Pancreas (tissue), 10 donors: ENCODE measurements at regions not wholly inside any gene's neighbourhood (a gene's known extent, or its start where the extent isn't known, plus 50 kb on each side); places are given as distances from the start of the nearest gene placed in this dataset.

Experiments used
- ATAC-seq, 4 donors: fragments of 200-7000 bp; cut with Tn5 transposase; one replicate each; pipeline versions ENCODE4 v1.8.0 to v1.9.1; 2020; ENCODE audit warnings: mild to moderate bottlenecking in 4 of 4, moderate library complexity in 4 of 4
- DNase-seq, 6 donors: peaks; one replicate each; pipeline ENCODE4 v3.0.0-alpha.2; 2020
- FAIRE-seq: peaks from 2 replicates; lab custom pipeline; 2012; peaks lifted over from hg19 to GRCh38; lab: Jason Lieb, UNC
- H3K27ac ChIP-seq, 4 donors: fragments of 200-600 bp; sonication (generic); 1 replicate in 3 of 4; 2 replicates in 1 of 4; pipeline versions ENCODE4 v1.5.0 to v1.8.0; 2020
- H3K27me3 ChIP-seq, 4 donors: fragments of 200-600 bp; one replicate each; pipeline ENCODE4 v1.8.0; 2021
- H3K36me3 ChIP-seq, 3 donors: fragments of 200-600 bp; sonication (generic) in 1 of 3; one replicate each; pipeline versions ENCODE4 v1.5.0 to v1.8.0; 2020 to 2021
- H3K4me1 ChIP-seq, 3 donors: fragments of 200-600 bp; one replicate each; pipeline ENCODE4 v1.8.0; 2021
- H3K4me3 ChIP-seq, 4 donors: fragments of 200-600 bp; sonication (generic) in 2 of 4; one replicate each; pipeline versions ENCODE4 v1.5.0 to v1.8.0; 2020 to 2021
- H3K9me3 ChIP-seq, 4 donors: fragments of 200-600 bp; one replicate each; pipeline ENCODE4 v1.8.0; 2021
- CTCF ChIP-seq, 4 donors: fragments of 200-600 bp; sonication (generic) in 3 of 4; IDR thresholded peaks; one replicate each; pipeline versions ENCODE4 v1.5.0 to v1.8.0; 2021; ENCODE audit warnings: antibody characterized with exemption in 4 of 4
- WGBS, 2 donors: extraction: QIAGEN DNeasy Blood & Tissue Kit; methylation state at CpG; one replicate each; pipeline ENCODE4 v1.1.7; 2013; 5-methylcytosine and 5-hydroxymethylcytosine counted together
- intact Hi-C, 3 donors: fragments of 100-400 bp; cut with DNase I; formaldehyde crosslinking; loops; one replicate each; pipeline versions ENCODE4 v1.11.1 to v1.14.2; 2022
- donor health status: healthy with polysubstance abuse.
- donor health status: DM: no; HTN: no; CAD: no; lungs with moderate emphysema.
- donor health status: DM: no; HTN: no; CAD: no.
- donor health status: control.
- donor health status: control.
- donor health status: Bipolar disorder and iron deficiency.
- donor health status: DM: yes; HTN: yes; CAD: no.
- donor health status: DM: no; HTN: no; CAD: no.
- donor health status: DM: no; HTN: no; CAD: no.
- donor health status: DM: yes; HTN: yes; CAD: no.

- no peak for TF ChIP-seq CTCF (IDR thresholded peaks at IDR 0.05)
- Histone ChIP-seq H3K4me3 (no peak overlapping the region), H3K4me1 (peaks cover 0 to 9% (median 0%) of the 10 kb centered on the region in 3 donors), H3K27ac (no peak overlapping the region), H3K9me3 (no peaks in the 10 kb centered on the region), H3K36me3 (no peaks in the 10 kb centered on the region), H3K27me3 (no peaks in the 10 kb centered on the region)
- DNase-seq (no peak), ATAC-seq (no peak), FAIRE-seq (no peak)
- intact Hi-C loops = no loop called here
- WGBS, 2 donors = 73 to 81% methylated on average over 3 of the region's 3 CpGs
Observed at GRCh38 chr18:45250479-45250878, 364.8 kb upstream of the SLC14A2 start.

GRCh38 chr18:45251236-45251635, 364.0 kb upstream of the SLC14A2 start:
- Histone ChIP-seq H3K36me3 (no peaks in the 10 kb centered on the region), H3K27ac (no peak overlapping the region), H3K4me1 (peaks cover 0 to 9% (median 0%) of the 10 kb centered on the region in 3 donors), H3K27me3 (no peaks in the 10 kb centered on the region), H3K9me3 (no peaks in the 10 kb centered on the region), H3K4me3 (no peak overlapping the region)
- no peak for TF ChIP-seq CTCF (IDR thresholded peaks at IDR 0.05)
- no peak for ATAC-seq
- no peak for DNase-seq
- FAIRE-seq = no peak
- WGBS, 2 donors = 93 to 96% methylated on average over 4 of the region's 4 CpGs
- intact Hi-C loops = no loop called here

- DNase-seq (no peak), ATAC-seq (no peak), FAIRE-seq (no peak)
- intact Hi-C loops = no loop called here
- Histone ChIP-seq H3K36me3 (no peaks in the 10 kb centered on the region), H3K27me3 (no peaks in the 10 kb centered on the region), H3K9me3 (no peaks in the 10 kb centered on the region), H3K4me3 (no peak overlapping the region), H3K27ac (no peak overlapping the region), H3K4me1 (peaks cover 0 to 9% (median 0%) of the 10 kb centered on the region in 3 donors)
- WGBS, 2 donors = 88 to 92% methylated on average over 2 of the region's 2 CpGs
- no peak for TF ChIP-seq CTCF (IDR thresholded peaks at IDR 0.05)
Observed at GRCh38 chr18:45252474-45252873, 362.8 kb upstream of the SLC14A2 start.

- ATAC-seq = no peak
- DNase-seq = no peak
- no peak for FAIRE-seq
- no peak overlapping the region for H3K4me3 ChIP-seq
- no peaks in the 10 kb centered on the region for H3K27me3 ChIP-seq
- intact Hi-C loops = no loop called here
- whole genome bisulfite sequencing, 2 donors = 87 to 89% methylated on average over 6 of the region's 6 CpGs
- TF ChIP-seq CTCF (IDR thresholded peaks at IDR 0.05) = no peak
- H3K27ac ChIP-seq = no peak overlapping the region
- H3K9me3 ChIP-seq = no peaks in the 10 kb centered on the region
- H3K4me1 ChIP-seq = peaks cover 0 to 9% (median 0%) of the 10 kb centered on the region in 3 donors
- no peaks in the 10 kb centered on the region for H3K36me3 ChIP-seq
Observed at GRCh38 chr18:45253056-45253565, 362.2 kb upstream of the SLC14A2 start.

- no peak for TF ChIP-seq CTCF (IDR thresholded peaks at IDR 0.05)
- WGBS, 2 donors = 90 to 93% methylated on average over 6 of the region's 6 CpGs
- Histone ChIP-seq H3K9me3 (no peaks in the 10 kb centered on the region), H3K36me3 (no peaks in the 10 kb centered on the region), H3K4me1 (peaks cover 0 to under 1% (median 0%) of the 10 kb centered on the region in 3 donors), H3K4me3 (no peak overlapping the region), H3K27ac (no peak overlapping the region), H3K27me3 (no peaks in the 10 kb centered on the region)
- DNase-seq (no peak), ATAC-seq (no peak), FAIRE-seq (no peak)
- intact Hi-C loops = no loop called here
Observed at GRCh38 chr18:45253973-45254708, 361.1 kb upstream of the SLC14A2 start.
